CD14-positive monocyte (primary cell): ENCODE measurements at regions not wholly inside any gene's neighbourhood (a gene's known extent, or its start where the extent isn't known, plus 50 kb on each side); places are given as distances from the start of the nearest gene placed in this dataset.

Experiments used
- DNase-seq, 3 donors: peaks; one replicate each; pipeline ENCODE4 v3.0.0-alpha.2; 2011 to 2022
- H2AFZ ChIP-seq: 2 replicates; pipeline ENCODE4 v1.6.0; 2012; ENCODE audit warnings: mild to moderate bottlenecking, low read depth, low read length, inconsistent platforms; ENCODE audit not compliant: insufficient read depth, poor library complexity, severe bottlenecking
- H3K27ac ChIP-seq, 2 donors: 1 replicate in 1 of 2; 2 replicates in 1 of 2; pipeline ENCODE4 v1.5.1; 2012 to 2013; ENCODE audit warnings: low read length in 2 of 2, control low read depth in 1 of 2, inconsistent platforms in 1 of 2, low read depth in 1 of 2, mild to moderate bottlenecking in 1 of 2
- H3K27me3 ChIP-seq, 2 donors: one replicate each; pipeline versions ENCODE4 v1.6.0 to v1.6.1; 2011 to 2013; ENCODE audit warnings: low read length in 2 of 2; ENCODE audit not compliant: control insufficient read depth in 2 of 2, insufficient read depth in 2 of 2
- H3K36me3 ChIP-seq, 2 donors: replicated peaks in 1 of 2; 1 replicate in 1 of 2; 2 replicates in 1 of 2; pipeline versions ENCODE4 v1.5.1 to v1.6.1; 2012 to 2013; ENCODE audit warnings: low read length in 2 of 2, control low read depth in 1 of 2, inconsistent platforms in 1 of 2, mild to moderate bottlenecking in 1 of 2; ENCODE audit not compliant: insufficient read depth in 2 of 2, control insufficient read depth in 1 of 2
- H3K4me1 ChIP-seq, 2 donors: 1 replicate in 1 of 2; 2 replicates in 1 of 2; pipeline versions ENCODE4 v1.5.1 to v1.6.1; 2012 to 2013; ENCODE audit warnings: low read length in 2 of 2, control low read depth in 1 of 2, inconsistent platforms in 1 of 2, mild to moderate bottlenecking in 1 of 2, moderate library complexity in 1 of 2; ENCODE audit not compliant: insufficient read depth in 2 of 2, control insufficient read depth in 1 of 2
- H3K4me2 ChIP-seq: replicated peaks from 2 replicates; pipeline ENCODE3; 2012; ENCODE audit warnings: low read length, moderate library complexity, mild to moderate bottlenecking; ENCODE audit not compliant: poor library complexity, severe bottlenecking; ENCODE audit errors: extremely low read depth
- H3K4me3 ChIP-seq, 3 experiments: fragments of 200-600 bp in 1 of 3; sonication (generic) in 1 of 3; replicated peaks in 1 of 3; 1 replicate in 2 of 3; 2 replicates in 1 of 3; pipeline ENCODE4 v1.5.1; 2011 to 2013; ENCODE audit warnings: low read length in 3 of 3, mild to moderate bottlenecking in 3 of 3, control low read depth in 2 of 3, low read depth in 2 of 3, inconsistent platforms in 1 of 3, moderate library complexity in 1 of 3
- H3K79me2 ChIP-seq: 2 replicates; pipeline ENCODE4 v1.6.0; 2012; ENCODE audit warnings: mild to moderate bottlenecking, control low read depth, inconsistent platforms, low read length, moderate library complexity; ENCODE audit not compliant: insufficient read depth
- H3K9ac ChIP-seq: 2 replicates; pipeline ENCODE4 v1.6.0; 2017; ENCODE audit warnings: low read length, mild to moderate bottlenecking; ENCODE audit not compliant: insufficient read depth, poor library complexity, severe bottlenecking
- H3K9me3 ChIP-seq, 2 donors: replicated peaks in 1 of 2; 1 replicate in 1 of 2; 2 replicates in 1 of 2; pipeline versions ENCODE4 v1.5.1 to v1.6.1; 2012 to 2013; ENCODE audit warnings: low read length in 2 of 2, control low read depth in 1 of 2; ENCODE audit not compliant: control insufficient read depth in 1 of 2, insufficient read depth in 1 of 2
- H4K20me1 ChIP-seq: 2 replicates; pipeline ENCODE4 v1.6.0; 2012; ENCODE audit warnings: mild to moderate bottlenecking, low read length, control low read depth, moderate library complexity; ENCODE audit not compliant: insufficient read depth
- H3K27ac Mint-ChIP-seq, 7 donors: one replicate each; pipeline ENCODE4 v1.8.0; 2020; ENCODE audit warnings: mild to moderate bottlenecking in 7 of 7, mixed read lengths in 7 of 7, moderate library complexity in 6 of 7, inconsistent platforms in 2 of 7
- H3K27me3 Mint-ChIP-seq, 3 donors: one replicate each; pipeline ENCODE4 v1.8.0; 2021 to 2022; ENCODE audit warnings: low read depth in 3 of 3, mild to moderate bottlenecking in 3 of 3, mixed read lengths in 3 of 3, moderate library complexity in 3 of 3, inconsistent platforms in 1 of 3
- H3K36me3 Mint-ChIP-seq, 2 donors: one replicate each; pipeline ENCODE4 v1.8.0; 2020; ENCODE audit warnings: mixed read lengths in 2 of 2, inconsistent platforms in 1 of 2, mild to moderate bottlenecking in 1 of 2
- H3K4me1 Mint-ChIP-seq: one replicate; pipeline ENCODE4 v1.8.0; 2020; ENCODE audit warnings: mild to moderate bottlenecking, mixed read lengths
- H3K4me3 Mint-ChIP-seq, 2 donors: one replicate each; pipeline ENCODE4 v1.8.0; 2020; ENCODE audit warnings: mild to moderate bottlenecking in 2 of 2, mixed read lengths in 2 of 2, moderate library complexity in 1 of 2
- H3K9me3 Mint-ChIP-seq, 7 donors: one replicate each; pipeline ENCODE4 v1.8.0; 2020 to 2022; ENCODE audit warnings: mixed read lengths in 7 of 7, mild to moderate bottlenecking in 6 of 7, moderate library complexity in 6 of 7, inconsistent platforms in 2 of 7
- WGBS: methylation state at CpG from one replicate; pipeline ENCODE4 v1.1.5; 2013; ENCODE audit warnings: missing lambda C conversion rate; ENCODE audit not compliant: insufficient coverage; 5-methylcytosine and 5-hydroxymethylcytosine counted together
- intact Hi-C, 2 donors: fragments of 100-400 bp; cut with micrococcal nuclease; formaldehyde crosslinking; loops; one replicate each; pipeline versions ENCODE4 v1.15.0 to v1.15.1; 2023
- TF ChIP-seq, protein P1 (sequence below): fragments of 200-600 bp; IDR thresholded peaks from one replicate; pipeline ENCODE4 v1.8.0; 2022; ENCODE audit warnings: antibody characterized with exemption, mild to moderate bottlenecking

- DNase-seq, result no peak
- no peak overlapping the region for H3K27ac Mint-ChIP-seq
These were observed 271.8 kb upstream of the CTNND2 start for GRCh38 chr5:12175914-12176585.

DNA sequence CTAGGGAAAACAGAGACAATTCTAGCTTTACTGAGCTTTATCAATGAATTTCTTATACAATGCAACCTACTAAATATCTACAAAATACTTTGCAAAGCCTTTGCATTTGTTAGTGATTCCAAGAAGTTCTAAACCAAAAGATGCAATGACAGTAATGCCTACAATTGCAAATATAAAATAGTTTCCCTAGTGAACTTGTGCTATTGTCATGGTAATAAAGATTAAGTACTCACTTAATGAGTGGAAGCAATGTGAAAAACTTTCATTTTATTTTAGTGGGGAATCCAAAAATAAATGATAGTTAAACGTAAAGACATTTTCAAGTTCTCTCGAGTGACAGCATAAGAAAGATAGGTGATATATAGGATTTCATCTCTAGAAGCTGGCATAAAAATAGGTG, 270.5 kb upstream of the CTNND2 start:
- H3K27ac Mint-ChIP-seq, result no peak overlapping the region
- TF ChIP-seq, protein P1, sequence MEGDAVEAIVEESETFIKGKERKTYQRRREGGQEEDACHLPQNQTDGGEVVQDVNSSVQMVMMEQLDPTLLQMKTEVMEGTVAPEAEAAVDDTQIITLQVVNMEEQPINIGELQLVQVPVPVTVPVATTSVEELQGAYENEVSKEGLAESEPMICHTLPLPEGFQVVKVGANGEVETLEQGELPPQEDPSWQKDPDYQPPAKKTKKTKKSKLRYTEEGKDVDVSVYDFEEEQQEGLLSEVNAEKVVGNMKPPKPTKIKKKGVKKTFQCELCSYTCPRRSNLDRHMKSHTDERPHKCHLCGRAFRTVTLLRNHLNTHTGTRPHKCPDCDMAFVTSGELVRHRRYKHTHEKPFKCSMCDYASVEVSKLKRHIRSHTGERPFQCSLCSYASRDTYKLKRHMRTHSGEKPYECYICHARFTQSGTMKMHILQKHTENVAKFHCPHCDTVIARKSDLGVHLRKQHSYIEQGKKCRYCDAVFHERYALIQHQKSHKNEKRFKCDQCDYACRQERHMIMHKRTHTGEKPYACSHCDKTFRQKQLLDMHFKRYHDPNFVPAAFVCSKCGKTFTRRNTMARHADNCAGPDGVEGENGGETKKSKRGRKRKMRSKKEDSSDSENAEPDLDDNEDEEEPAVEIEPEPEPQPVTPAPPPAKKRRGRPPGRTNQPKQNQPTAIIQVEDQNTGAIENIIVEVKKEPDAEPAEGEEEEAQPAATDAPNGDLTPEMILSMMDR, result no peak

More at GRCh38 chr5:12175914-12176585, 271.8 kb upstream of the CTNND2 start:
- H3K27ac ChIP-seq, result no peak overlapping the region
- no peak overlapping the region for H3K9ac ChIP-seq
- no peak overlapping the region for H3K4me2 ChIP-seq
- 40% methylated on average over 1 of the region's 4 CpGs for WGBS
- H3K9me3 ChIP-seq, result peaks cover 0 to 6% of the 10 kb centered on the region in 2 donors
- Mint-ChIP-seq H3K4me1 (no peaks in the 10 kb centered on the region), H3K4me3 (no peak overlapping the region), H3K27me3 (peaks cover 0 to 1% (median 0%) of the 10 kb centered on the region in 3 donors), H3K36me3 (no peaks in the 10 kb centered on the region), H3K9me3 (peaks cover 0 to 3% (median 2%) of the 10 kb centered on the region in 7 donors)
- H3K79me2 ChIP-seq, result no peaks in the 10 kb centered on the region
- intact Hi-C loops, result no loop called here
- TF ChIP-seq, protein P1, result no peak
- H3K27me3 ChIP-seq, result no peaks in the 10 kb centered on the region
- H3K36me3 ChIP-seq, result no peaks in the 10 kb centered on the region
- no peak overlapping the region for H2AFZ ChIP-seq
- H4K20me1 ChIP-seq, result no peaks in the 10 kb centered on the region
- no peaks in the 10 kb centered on the region for H3K4me1 ChIP-seq
- no peak overlapping the region for H3K4me3 ChIP-seq

More for the DNA sequence above, 270.5 kb upstream of the CTNND2 start:
- H3K27me3 Mint-ChIP-seq, result peaks cover 0 to 1% (median 0%) of the 10 kb centered on the region in 3 donors
- H3K36me3 Mint-ChIP-seq, result no peaks in the 10 kb centered on the region
- no peaks in the 10 kb centered on the region for H3K36me3 ChIP-seq
- H3K9ac ChIP-seq, result no peak overlapping the region
- WGBS, result no CpG with 5 or more reads among the region's 2 CpGs
- peaks cover 0 to 3% (median 2%) of the 10 kb centered on the region in 7 donors for H3K9me3 Mint-ChIP-seq
- no peak overlapping the region for H2AFZ ChIP-seq
- H3K27me3 ChIP-seq, result no peaks in the 10 kb centered on the region
- no peaks in the 10 kb centered on the region for H3K4me1 Mint-ChIP-seq
- H3K27ac ChIP-seq, result no peak overlapping the region
- no peaks in the 10 kb centered on the region for H3K4me1 ChIP-seq
- no peak overlapping the region for H3K4me2 ChIP-seq
- no peak overlapping the region for H3K4me3 Mint-ChIP-seq
- H3K79me2 ChIP-seq, result no peaks in the 10 kb centered on the region
- DNase-seq, result no peak
- H3K9me3 ChIP-seq, result peaks cover 0 to 6% of the 10 kb centered on the region in 2 donors
- intact Hi-C loops, result no loop called here
- H4K20me1 ChIP-seq, result no peaks in the 10 kb centered on the region
- H3K4me3 ChIP-seq, result no peak overlapping the region
